Vagina (tissue), 2 donors: ENCODE measurements at regions not wholly inside any gene's neighbourhood (a gene's known extent, or its start where the extent isn't known, plus 50 kb on each side); places are given as distances from the start of the nearest gene placed in this dataset.

Experiments
- DNase-seq, 2 donors: peaks; one replicate each; pipeline ENCODE4 v3.0.0-alpha.2; 2017; ENCODE audit errors: extremely low spot score in 2 of 2
- H3K27ac ChIP-seq: fragments of 200-600 bp; sonication (generic); one replicate; pipeline ENCODE4 v1.5.1; 2019
- H3K27me3 ChIP-seq: fragments of 200-600 bp; sonication (generic); one replicate; pipeline ENCODE4 v1.5.1; 2019
- H3K36me3 ChIP-seq, 2 donors: fragments of 200-600 bp; sonication (generic); one replicate each; pipeline ENCODE4 v1.5.1; 2017 to 2019
- H3K4me1 ChIP-seq: fragments of 200-600 bp; sonication (generic); one replicate; pipeline ENCODE4 v1.5.1; 2019
- H3K4me3 ChIP-seq, 2 donors: fragments of 200-600 bp; sonication (generic); 1 replicate in 1 of 2; 2 replicates in 1 of 2; pipeline ENCODE4 v1.5.1; 2016 to 2019
- H3K9me3 ChIP-seq: fragments of 200-600 bp; sonication (generic); one replicate; pipeline ENCODE4 v1.5.1; 2019
- POLR2A ChIP-seq, 2 donors: fragments of 450-650 bp; IDR thresholded peaks; one replicate each; pipeline ENCODE4 v1.6.1; 2017; ENCODE audit warnings: antibody characterized with exemption in 2 of 2, mild to moderate bottlenecking in 2 of 2, moderate library complexity in 2 of 2
- POLR2AphosphoS5 ChIP-seq, 2 donors: sonication (generic); formaldehyde crosslinking; IDR thresholded peaks; one replicate each; pipeline ENCODE4 v1.9.0; 2017; ENCODE audit warnings: antibody characterized with exemption in 2 of 2, mild to moderate bottlenecking in 2 of 2, low read depth in 1 of 2; ENCODE audit not compliant: insufficient read depth in 1 of 2
- intact Hi-C: fragments of 100-400 bp; cut with DNase I; formaldehyde crosslinking; loops from one replicate; pipeline ENCODE4 v1.15.1; 2023
- TF ChIP-seq, protein P1 (sequence below), 3 experiments: fragments of 450-650 bp in 2 of 3; fragments of 200-600 bp in 1 of 3; sonication (generic) in 1 of 3; IDR thresholded peaks; one replicate each; pipeline ENCODE4 v1.5.1; 2017 to 2019; ENCODE audit warnings: antibody characterized with exemption in 3 of 3, mild to moderate bottlenecking in 2 of 3, moderate library complexity in 2 of 3

DNA sequence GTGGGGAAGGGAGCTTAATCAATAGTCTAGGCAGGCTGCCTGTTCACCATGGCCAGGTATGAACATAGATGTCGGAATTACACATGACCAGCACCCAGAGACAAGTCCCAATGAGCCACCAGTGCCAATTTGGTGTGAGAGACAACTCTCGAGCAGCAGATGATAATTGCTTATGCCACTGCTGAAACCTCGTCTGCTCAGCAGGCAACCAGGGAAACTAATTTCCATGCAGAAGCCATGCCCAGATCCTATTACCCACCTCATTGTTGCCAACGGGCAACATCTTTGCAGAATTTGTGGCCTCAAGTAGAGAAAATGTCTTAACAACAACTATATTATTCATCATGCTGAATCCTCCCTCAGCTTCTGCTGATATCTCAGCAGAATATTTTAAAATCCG lies 84.9 kb downstream of the CGGBP1 start:
- no peaks in the 10 kb centered on the region for H3K9me3 ChIP-seq
- intact Hi-C loops, result no loop called here
- H3K4me3 ChIP-seq, result no peak overlapping the region
- no peak overlapping the region for H3K27ac ChIP-seq
- no peak for DNase-seq
- H3K27me3 ChIP-seq, result no peaks in the 10 kb centered on the region
- no peak for TF ChIP-seq POLR2A (IDR thresholded peaks at IDR 0.05)
- TF ChIP-seq POLR2AphosphoS5 (IDR thresholded peaks at IDR 0.05; ENCODE audit: insufficient read depth in 1 of 2, low read depth in 1 of 2), result no peak
- TF ChIP-seq, protein P1, sequence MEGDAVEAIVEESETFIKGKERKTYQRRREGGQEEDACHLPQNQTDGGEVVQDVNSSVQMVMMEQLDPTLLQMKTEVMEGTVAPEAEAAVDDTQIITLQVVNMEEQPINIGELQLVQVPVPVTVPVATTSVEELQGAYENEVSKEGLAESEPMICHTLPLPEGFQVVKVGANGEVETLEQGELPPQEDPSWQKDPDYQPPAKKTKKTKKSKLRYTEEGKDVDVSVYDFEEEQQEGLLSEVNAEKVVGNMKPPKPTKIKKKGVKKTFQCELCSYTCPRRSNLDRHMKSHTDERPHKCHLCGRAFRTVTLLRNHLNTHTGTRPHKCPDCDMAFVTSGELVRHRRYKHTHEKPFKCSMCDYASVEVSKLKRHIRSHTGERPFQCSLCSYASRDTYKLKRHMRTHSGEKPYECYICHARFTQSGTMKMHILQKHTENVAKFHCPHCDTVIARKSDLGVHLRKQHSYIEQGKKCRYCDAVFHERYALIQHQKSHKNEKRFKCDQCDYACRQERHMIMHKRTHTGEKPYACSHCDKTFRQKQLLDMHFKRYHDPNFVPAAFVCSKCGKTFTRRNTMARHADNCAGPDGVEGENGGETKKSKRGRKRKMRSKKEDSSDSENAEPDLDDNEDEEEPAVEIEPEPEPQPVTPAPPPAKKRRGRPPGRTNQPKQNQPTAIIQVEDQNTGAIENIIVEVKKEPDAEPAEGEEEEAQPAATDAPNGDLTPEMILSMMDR (IDR thresholded peaks at IDR 0.05), result no peak
- H3K4me1 ChIP-seq, result no peaks in the 10 kb centered on the region
- no peaks in the 10 kb centered on the region for H3K36me3 ChIP-seq

DNA sequence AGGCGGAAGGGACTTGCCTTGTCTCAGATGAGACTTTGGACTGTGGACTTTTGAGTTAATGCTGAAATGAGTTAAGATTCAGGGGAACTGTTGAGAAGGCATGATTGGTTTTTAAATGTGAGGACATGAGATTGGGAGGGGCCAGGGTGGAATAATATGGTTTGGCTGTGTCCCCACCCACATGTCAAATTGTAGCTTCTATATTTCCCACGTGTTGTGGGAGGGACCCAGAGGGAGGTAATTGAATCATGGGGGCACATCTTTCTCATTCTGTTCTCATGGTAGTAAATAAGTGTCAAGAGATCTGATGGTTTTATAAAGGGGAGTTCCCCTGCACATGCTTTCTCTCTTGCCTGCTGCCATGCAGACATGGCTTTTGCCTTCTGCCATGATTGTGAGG lies 89.2 kb downstream of the CGGBP1 start:
- no peak for DNase-seq
- intact Hi-C loops, result no loop called here
- Histone ChIP-seq H3K4me3 (no peak overlapping the region), H3K27ac (no peak overlapping the region), H3K27me3 (no peaks in the 10 kb centered on the region), H3K36me3 (no peaks in the 10 kb centered on the region), H3K4me1 (no peaks in the 10 kb centered on the region), H3K9me3 (no peaks in the 10 kb centered on the region)
- TF ChIP-seq POLR2A (IDR thresholded peaks at IDR 0.05) (no peak), POLR2AphosphoS5 (IDR thresholded peaks at IDR 0.05; ENCODE audit: insufficient read depth in 1 of 2, low read depth in 1 of 2) (no peak)
- TF ChIP-seq, protein P1 (IDR thresholded peaks at IDR 0.05), result no peak

DNA sequence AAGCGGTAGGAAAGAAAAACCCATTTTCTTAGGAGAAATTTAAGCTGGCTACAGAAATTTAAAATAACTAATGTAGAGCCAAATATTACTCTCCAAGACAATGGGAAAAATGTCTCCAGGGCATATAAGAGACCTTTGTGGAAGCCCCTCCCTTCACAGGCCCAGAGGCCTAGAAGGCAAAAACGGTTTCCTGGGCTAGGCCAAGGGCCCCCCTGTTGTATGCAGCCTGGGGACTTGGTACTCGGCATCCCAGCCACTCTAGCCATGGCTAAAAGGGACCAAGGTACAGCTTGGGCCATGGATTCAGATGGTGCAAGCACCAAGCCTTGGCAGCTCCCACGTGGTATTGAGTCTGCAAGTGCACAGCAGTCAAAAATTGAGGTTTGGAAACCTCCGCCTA lies 90.1 kb downstream of the CGGBP1 start:
- Histone ChIP-seq H3K27me3 (no peaks in the 10 kb centered on the region), H3K4me1 (no peaks in the 10 kb centered on the region), H3K27ac (no peak overlapping the region), H3K9me3 (no peaks in the 10 kb centered on the region), H3K36me3 (no peaks in the 10 kb centered on the region), H3K4me3 (no peak overlapping the region)
- intact Hi-C loops, result no loop called here
- no peak for DNase-seq
- TF ChIP-seq POLR2AphosphoS5 (IDR thresholded peaks at IDR 0.05; ENCODE audit: insufficient read depth in 1 of 2, low read depth in 1 of 2), result no peak

GRCh38 chr3:87958289-87958688 lies 100.5 kb downstream of the CGGBP1 start:
- Histone ChIP-seq H3K36me3 (no peaks in the 10 kb centered on the region), H3K4me3 (no peak overlapping the region), H3K27me3 (no peaks in the 10 kb centered on the region), H3K4me1 (no peaks in the 10 kb centered on the region), H3K27ac (no peak overlapping the region), H3K9me3 (no peaks in the 10 kb centered on the region)
- TF ChIP-seq, protein P1 (IDR thresholded peaks at IDR 0.05), result no peak
- TF ChIP-seq POLR2A (IDR thresholded peaks at IDR 0.05) (no peak), POLR2AphosphoS5 (IDR thresholded peaks at IDR 0.05; ENCODE audit: insufficient read depth in 1 of 2, low read depth in 1 of 2) (no peak)
- DNase-seq, result no peak
- intact Hi-C loops, result no loop called here

- no peak for DNase-seq
- H3K36me3 ChIP-seq, result no peaks in the 10 kb centered on the region
- H3K27me3 ChIP-seq, result no peaks in the 10 kb centered on the region
- intact Hi-C loops, result no loop called here
- TF ChIP-seq, protein P1 (IDR thresholded peaks at IDR 0.05), result no peak
- no peak for TF ChIP-seq POLR2A (IDR thresholded peaks at IDR 0.05)
- TF ChIP-seq POLR2AphosphoS5 (IDR thresholded peaks at IDR 0.05; ENCODE audit: insufficient read depth in 1 of 2, low read depth in 1 of 2), result no peak
- no peak overlapping the region for H3K4me3 ChIP-seq
- no peaks in the 10 kb centered on the region for H3K4me1 ChIP-seq
- no peaks in the 10 kb centered on the region for H3K9me3 ChIP-seq
- H3K27ac ChIP-seq, result no peak overlapping the region
Observed at GRCh38 chr3:87957575-87957974, 101.2 kb downstream of the CGGBP1 start.

DNA sequence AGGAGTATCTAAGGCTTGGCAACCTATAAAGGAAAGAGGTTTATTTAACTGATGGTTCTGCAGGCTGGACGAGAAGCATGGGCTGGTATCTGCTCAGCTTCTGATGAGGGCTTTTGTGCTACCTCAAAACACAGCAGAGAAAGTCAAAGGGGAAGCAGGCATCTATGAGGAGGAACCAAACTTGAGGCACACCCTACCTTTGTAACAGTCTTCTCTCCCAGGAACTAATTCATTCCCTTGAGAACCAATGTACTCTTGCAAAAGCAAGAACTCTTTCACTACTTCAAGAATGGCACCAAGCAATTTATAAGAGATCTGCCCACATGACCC lies 109.0 kb downstream of the CGGBP1 start:
- no peak overlapping the region for H3K4me3 ChIP-seq
- no peak for DNase-seq
- H3K27me3 ChIP-seq, result no peaks in the 10 kb centered on the region
- H3K36me3 ChIP-seq, result no peaks in the 10 kb centered on the region
- H3K9me3 ChIP-seq, result no peaks in the 10 kb centered on the region
- intact Hi-C loops, result no loop called here
- no peak for TF ChIP-seq POLR2A (IDR thresholded peaks at IDR 0.05)
- TF ChIP-seq, protein P1 (IDR thresholded peaks at IDR 0.05), result no peak
- TF ChIP-seq POLR2AphosphoS5 (IDR thresholded peaks at IDR 0.05; ENCODE audit: insufficient read depth in 1 of 2, low read depth in 1 of 2), result no peak
- no peak overlapping the region for H3K27ac ChIP-seq
- H3K4me1 ChIP-seq, result no peaks in the 10 kb centered on the region
